ENCODE measurements at regions not wholly inside any gene's neighbourhood (a gene's known extent, or its start where the extent isn't known, plus 50 kb on each side); places are given as distances from the start of the nearest gene placed in this dataset.
A peak's percentile ranks its signal among the peaks of the same experiment; 100 is the strongest.

- FAIRE-seq: no peak
- Histone ChIP-seq H3K27ac (ENCODE audit: low read depth, low read length) (no peak overlapping the region), H3K36me3 (ENCODE audit: insufficient read depth, low read length) (no peaks in the 10 kb centered on the region), H2AFZ (ENCODE audit: low read depth, low read length) (no peak overlapping the region), H3K4me3 (ENCODE audit: insufficient read depth, low read depth, low read length) (no peak overlapping the region), H3K27me3 (ENCODE audit: insufficient read depth, low read length) (no peaks in the 10 kb centered on the region), H3K4me1 (ENCODE audit: insufficient read depth, low read length) (no peaks in the 10 kb centered on the region), H3K4me2 (ENCODE audit: low read length) (no peak overlapping the region), H3K79me2 (ENCODE audit: insufficient read depth, low read length) (no peaks in the 10 kb centered on the region), H4K20me1 (ENCODE audit: insufficient read depth, low read length) (no peaks in the 10 kb centered on the region), H3K9ac (ENCODE audit: low read length) (no peak overlapping the region), H3K9me3 (ENCODE audit: insufficient read depth, low read depth, low read length) (no peaks in the 10 kb centered on the region)
- no peaks in the 10 kb centered on the region for H3K4me1 Mint-ChIP-seq (ENCODE audit: low read depth, unreplicated experiment)
- no peak for TF ChIP-seq CTCF (IDR thresholded peaks at IDR 0.05; ENCODE audit: insufficient read depth, low read depth, low read length)
- no peaks in the 10 kb centered on the region for H3K9me3 Mint-ChIP-seq (ENCODE audit: unreplicated experiment)
- no peak overlapping the region for H3K27ac Mint-ChIP-seq (ENCODE audit: unreplicated experiment)
- no peak overlapping the region for H3K4me3 Mint-ChIP-seq (ENCODE audit: unreplicated experiment)
- no peaks in the 10 kb centered on the region for H3K27me3 Mint-ChIP-seq (ENCODE audit: low read depth, unreplicated experiment)
- DNase-seq (ENCODE audit: low read depth): peak; percentile 25
- no peaks in the 10 kb centered on the region for H3K36me3 Mint-ChIP-seq (ENCODE audit: low read depth, unreplicated experiment)
These were observed 625.7 kb upstream of the PCDH9 start for GRCh38 chr13:67855741-67856238.

GRCh38 chr13:67854990-67855389 is 624.9 kb upstream of the PCDH9 start:
- Histone ChIP-seq H3K9ac (ENCODE audit: low read length) (no peak overlapping the region), H3K4me1 (ENCODE audit: insufficient read depth, low read length) (no peaks in the 10 kb centered on the region), H4K20me1 (ENCODE audit: insufficient read depth, low read length) (no peaks in the 10 kb centered on the region), H3K9me3 (ENCODE audit: insufficient read depth, low read depth, low read length) (no peaks in the 10 kb centered on the region), H3K4me2 (ENCODE audit: low read length) (no peak overlapping the region), H3K27ac (ENCODE audit: low read depth, low read length) (no peak overlapping the region), H2AFZ (ENCODE audit: low read depth, low read length) (no peak overlapping the region), H3K4me3 (ENCODE audit: insufficient read depth, low read depth, low read length) (no peak overlapping the region), H3K79me2 (ENCODE audit: insufficient read depth, low read length) (no peaks in the 10 kb centered on the region), H3K36me3 (ENCODE audit: insufficient read depth, low read length) (no peaks in the 10 kb centered on the region), H3K27me3 (ENCODE audit: insufficient read depth, low read length) (no peaks in the 10 kb centered on the region)
- no peaks in the 10 kb centered on the region for H3K4me1 Mint-ChIP-seq (ENCODE audit: low read depth, unreplicated experiment)
- TF ChIP-seq EZH2 (IDR thresholded peaks at IDR 0.05; ENCODE audit: insufficient read depth, low read length): no peak
- TF ChIP-seq CTCF (IDR thresholded peaks at IDR 0.05; ENCODE audit: insufficient read depth, low read depth, low read length): no peak
- no peaks in the 10 kb centered on the region for H3K9me3 Mint-ChIP-seq (ENCODE audit: unreplicated experiment)
- DNase-seq (ENCODE audit: low read depth): no peak
- no peak overlapping the region for H3K4me3 Mint-ChIP-seq (ENCODE audit: unreplicated experiment)
- H3K27me3 Mint-ChIP-seq (ENCODE audit: low read depth, unreplicated experiment): no peaks in the 10 kb centered on the region
- no peaks in the 10 kb centered on the region for H3K36me3 Mint-ChIP-seq (ENCODE audit: low read depth, unreplicated experiment)
- no peak overlapping the region for H3K27ac Mint-ChIP-seq (ENCODE audit: unreplicated experiment)
- no peak for FAIRE-seq

- Mint-ChIP-seq H3K4me1 (ENCODE audit: low read depth, unreplicated experiment) (no peaks in the 10 kb centered on the region), H3K36me3 (ENCODE audit: low read depth, unreplicated experiment) (no peaks in the 10 kb centered on the region), H3K27ac (ENCODE audit: unreplicated experiment) (no peak overlapping the region), H3K27me3 (ENCODE audit: low read depth, unreplicated experiment) (no peaks in the 10 kb centered on the region), H3K9me3 (ENCODE audit: unreplicated experiment) (peaks cover 5% of the 10 kb centered on the region), H3K4me3 (ENCODE audit: unreplicated experiment) (no peak overlapping the region)
- FAIRE-seq (no peak), DNase-seq (ENCODE audit: low read depth) (peak; percentile 15)
- no peaks in the 10 kb centered on the region for H3K27me3 ChIP-seq (ENCODE audit: insufficient read depth, low read length)
- no peak overlapping the region for H2AFZ ChIP-seq (ENCODE audit: low read depth, low read length)
- no peaks in the 10 kb centered on the region for H3K79me2 ChIP-seq (ENCODE audit: insufficient read depth, low read length)
- H3K4me3 ChIP-seq (ENCODE audit: insufficient read depth, low read depth, low read length): no peak overlapping the region
- no peak overlapping the region for H3K9ac ChIP-seq (ENCODE audit: low read length)
- H3K4me2 ChIP-seq (ENCODE audit: low read length): no peak overlapping the region
- TF ChIP-seq EZH2 (IDR thresholded peaks at IDR 0.05; ENCODE audit: insufficient read depth, low read length): no peak
- no peak for TF ChIP-seq CTCF (IDR thresholded peaks at IDR 0.05; ENCODE audit: insufficient read depth, low read depth, low read length)
- H4K20me1 ChIP-seq (ENCODE audit: insufficient read depth, low read length): no peaks in the 10 kb centered on the region
- no peaks in the 10 kb centered on the region for H3K36me3 ChIP-seq (ENCODE audit: insufficient read depth, low read length)
- H3K4me1 ChIP-seq (ENCODE audit: insufficient read depth, low read length): no peaks in the 10 kb centered on the region
- H3K27ac ChIP-seq (ENCODE audit: low read depth, low read length): no peak overlapping the region
- no peaks in the 10 kb centered on the region for H3K9me3 ChIP-seq (ENCODE audit: insufficient read depth, low read depth, low read length)
These were observed 614.4 kb upstream of the PCDH9 start for GRCh38 chr13:67844574-67844973.
